Astrocyte (in vitro differentiated cells and primary cell): ENCODE measurements at regions not wholly inside any gene's neighbourhood (a gene's known extent, or its start where the extent isn't known, plus 50 kb on each side); places are given as distances from the start of the nearest gene placed in this dataset.
A peak's percentile ranks its signal among the peaks of the same experiment; 100 is the strongest.

Source experiments
- DNase-seq: peaks from one replicate; pipeline ENCODE4 v3.0.0-alpha.2; 2010; ENCODE audit warnings: low read depth
- FAIRE-seq: peaks from 2 replicates; lab custom pipeline; 2011; peaks lifted over from hg19 to GRCh38; lab: Jason Lieb, UNC
- H2AFZ ChIP-seq: 2 replicates; pipeline ENCODE4 v1.6.0; 2012; ENCODE audit warnings: low read depth, low read length, inconsistent platforms
- H3K27ac ChIP-seq: 2 replicates; pipeline ENCODE4 v1.5.1; 2011; ENCODE audit warnings: low read depth, low read length, inconsistent platforms
- H3K27me3 ChIP-seq: 2 replicates; pipeline ENCODE4 v1.6.0; 2011; ENCODE audit warnings: low read length, inconsistent platforms; ENCODE audit not compliant: insufficient read depth
- H3K36me3 ChIP-seq: 2 replicates; pipeline ENCODE4 v1.5.1; 2011; ENCODE audit warnings: low read length, inconsistent platforms; ENCODE audit not compliant: insufficient read depth
- H3K4me1 ChIP-seq: 2 replicates; pipeline ENCODE4 v1.5.1; 2011; ENCODE audit warnings: low read length, inconsistent platforms; ENCODE audit not compliant: insufficient read depth
- H3K4me2 ChIP-seq: 2 replicates; pipeline ENCODE4 v1.6.0; 2012; ENCODE audit warnings: low read length, inconsistent platforms
- H3K4me3 ChIP-seq: 2 replicates; pipeline ENCODE4 v1.5.1; 2011; ENCODE audit warnings: low read depth, mild to moderate bottlenecking, low read length, inconsistent platforms; ENCODE audit not compliant: insufficient read depth
- H3K79me2 ChIP-seq: 2 replicates; pipeline ENCODE4 v1.6.0; 2012; ENCODE audit warnings: mild to moderate bottlenecking, low read length, inconsistent platforms; ENCODE audit not compliant: insufficient read depth
- H3K9ac ChIP-seq: 2 replicates; pipeline ENCODE4 v1.6.0; 2012; ENCODE audit warnings: mild to moderate bottlenecking, low read length, inconsistent platforms
- H3K9me3 ChIP-seq: 2 replicates; pipeline ENCODE4 v1.5.1; 2012; ENCODE audit warnings: low read depth, mild to moderate bottlenecking, low read length, inconsistent platforms; ENCODE audit not compliant: insufficient read depth
- H4K20me1 ChIP-seq: 2 replicates; pipeline ENCODE4 v1.6.0; 2012; ENCODE audit warnings: low read length, inconsistent platforms; ENCODE audit not compliant: insufficient read depth
- H3K27ac Mint-ChIP-seq: one replicate; pipeline ENCODE4 v1.8.0; 2021; ENCODE audit warnings: mild to moderate bottlenecking, mixed read lengths; ENCODE audit not compliant: unreplicated experiment
- H3K27me3 Mint-ChIP-seq: one replicate; pipeline ENCODE4 v1.8.0; 2021; ENCODE audit warnings: low read depth, mixed read lengths; ENCODE audit not compliant: unreplicated experiment
- H3K36me3 Mint-ChIP-seq: one replicate; pipeline ENCODE4 v1.8.0; 2021; ENCODE audit warnings: low read depth, mixed read lengths; ENCODE audit not compliant: unreplicated experiment
- H3K4me1 Mint-ChIP-seq: one replicate; pipeline ENCODE4 v1.8.0; 2021; ENCODE audit warnings: low read depth, mixed read lengths; ENCODE audit not compliant: unreplicated experiment
- H3K4me3 Mint-ChIP-seq: one replicate; pipeline ENCODE4 v1.8.0; 2021; ENCODE audit warnings: mild to moderate bottlenecking, moderate library complexity, mixed read lengths; ENCODE audit not compliant: unreplicated experiment
- H3K9me3 Mint-ChIP-seq: one replicate; pipeline ENCODE4 v1.8.0; 2021; ENCODE audit warnings: mild to moderate bottlenecking, mixed read lengths; ENCODE audit not compliant: unreplicated experiment
- EZH2 ChIP-seq: IDR thresholded peaks from 2 replicates; pipeline ENCODE4 v1.6.1; 2012; ENCODE audit warnings: mild to moderate bottlenecking, low read length, inconsistent platforms; ENCODE audit not compliant: insufficient read depth
- TF ChIP-seq, protein P1 (sequence below): IDR thresholded peaks from 2 replicates; pipeline ENCODE4 v1.5.1; 2011; ENCODE audit warnings: low read depth, mild to moderate bottlenecking, inconsistent platforms, low read length, moderate library complexity; ENCODE audit not compliant: insufficient read depth

DNA sequence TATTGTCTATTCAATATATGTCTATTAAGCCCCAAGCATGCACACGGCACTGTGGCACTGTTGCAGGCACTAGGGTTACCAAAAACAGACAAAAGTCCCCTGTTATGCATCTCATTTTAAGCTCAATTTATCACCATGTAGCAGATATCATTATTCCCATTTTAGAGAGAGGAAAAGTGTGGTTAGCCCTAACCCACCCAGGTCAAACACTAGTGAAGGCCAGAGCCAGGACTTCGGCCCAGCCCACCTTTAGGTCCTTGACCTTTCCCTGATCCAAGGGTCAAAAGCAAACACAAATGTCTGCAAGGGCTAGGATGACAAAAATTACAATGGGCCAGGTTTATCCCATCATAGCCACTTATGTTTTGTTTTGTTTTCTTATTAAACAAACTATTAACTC lies 130.3 kb upstream of the NUDT7 start:
- Mint-ChIP-seq H3K9me3 (no peaks in the 10 kb centered on the region), H3K4me1 (peaks cover 2% of the 10 kb centered on the region), H3K4me3 (no peak overlapping the region), H3K27me3 (no peaks in the 10 kb centered on the region), H3K36me3 (no peaks in the 10 kb centered on the region), H3K27ac (no peak overlapping the region)
- TF ChIP-seq, protein P1, sequence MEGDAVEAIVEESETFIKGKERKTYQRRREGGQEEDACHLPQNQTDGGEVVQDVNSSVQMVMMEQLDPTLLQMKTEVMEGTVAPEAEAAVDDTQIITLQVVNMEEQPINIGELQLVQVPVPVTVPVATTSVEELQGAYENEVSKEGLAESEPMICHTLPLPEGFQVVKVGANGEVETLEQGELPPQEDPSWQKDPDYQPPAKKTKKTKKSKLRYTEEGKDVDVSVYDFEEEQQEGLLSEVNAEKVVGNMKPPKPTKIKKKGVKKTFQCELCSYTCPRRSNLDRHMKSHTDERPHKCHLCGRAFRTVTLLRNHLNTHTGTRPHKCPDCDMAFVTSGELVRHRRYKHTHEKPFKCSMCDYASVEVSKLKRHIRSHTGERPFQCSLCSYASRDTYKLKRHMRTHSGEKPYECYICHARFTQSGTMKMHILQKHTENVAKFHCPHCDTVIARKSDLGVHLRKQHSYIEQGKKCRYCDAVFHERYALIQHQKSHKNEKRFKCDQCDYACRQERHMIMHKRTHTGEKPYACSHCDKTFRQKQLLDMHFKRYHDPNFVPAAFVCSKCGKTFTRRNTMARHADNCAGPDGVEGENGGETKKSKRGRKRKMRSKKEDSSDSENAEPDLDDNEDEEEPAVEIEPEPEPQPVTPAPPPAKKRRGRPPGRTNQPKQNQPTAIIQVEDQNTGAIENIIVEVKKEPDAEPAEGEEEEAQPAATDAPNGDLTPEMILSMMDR, result no peak
- no peak for TF ChIP-seq EZH2
- DNase-seq (no peak), FAIRE-seq (no peak)
- Histone ChIP-seq H3K9ac (no peak overlapping the region), H3K79me2 (no peaks in the 10 kb centered on the region), H3K4me3 (no peak overlapping the region), H3K4me1 (peaks cover 23% of the 10 kb centered on the region), H4K20me1 (no peaks in the 10 kb centered on the region), H3K27me3 (no peaks in the 10 kb centered on the region), H2AFZ (no peak overlapping the region), H3K4me2 (no peak overlapping the region), H3K27ac (no peak overlapping the region), H3K36me3 (no peaks in the 10 kb centered on the region), H3K9me3 (no peaks in the 10 kb centered on the region)

DNA sequence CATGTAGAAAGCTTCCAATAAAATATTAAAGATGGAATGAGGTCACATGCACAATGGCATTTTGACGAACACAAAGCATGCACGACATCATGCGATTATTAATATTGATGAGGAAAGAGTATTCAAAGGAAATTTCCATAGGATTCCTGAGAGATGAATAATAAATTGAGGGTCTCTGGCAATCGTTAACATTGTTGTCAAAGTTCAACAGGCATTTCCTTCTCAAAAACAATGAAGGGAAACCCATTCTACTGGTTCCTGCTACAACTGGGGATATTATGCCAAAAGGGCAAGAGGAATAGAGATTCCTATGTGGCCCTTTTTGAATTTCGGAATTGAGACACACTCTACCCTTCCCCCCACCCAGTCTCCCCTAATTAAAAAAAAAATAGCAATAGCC lies 128.3 kb upstream of the NUDT7 start:
- DNase-seq, result no peak
- Histone ChIP-seq H3K4me3 (no peak overlapping the region), H3K79me2 (no peaks in the 10 kb centered on the region), H3K27ac (no peak overlapping the region), H3K27me3 (no peaks in the 10 kb centered on the region), H3K36me3 (no peaks in the 10 kb centered on the region), H3K9me3 (no peaks in the 10 kb centered on the region), H3K9ac (no peak overlapping the region), H4K20me1 (no peaks in the 10 kb centered on the region), H3K4me1 (peaks cover 20% of the 10 kb centered on the region), H2AFZ (no peak overlapping the region), H3K4me2 (no peak overlapping the region)
- H3K4me3 Mint-ChIP-seq, result no peak overlapping the region
- no peaks in the 10 kb centered on the region for H3K9me3 Mint-ChIP-seq
- peaks cover 2% of the 10 kb centered on the region for H3K4me1 Mint-ChIP-seq
- H3K36me3 Mint-ChIP-seq, result no peaks in the 10 kb centered on the region
- no peak for FAIRE-seq
- no peak overlapping the region for H3K27ac Mint-ChIP-seq
- TF ChIP-seq EZH2, result no peak
- TF ChIP-seq, protein P1, result no peak
- peaks cover 2% of the 10 kb centered on the region for H3K27me3 Mint-ChIP-seq

DNA sequence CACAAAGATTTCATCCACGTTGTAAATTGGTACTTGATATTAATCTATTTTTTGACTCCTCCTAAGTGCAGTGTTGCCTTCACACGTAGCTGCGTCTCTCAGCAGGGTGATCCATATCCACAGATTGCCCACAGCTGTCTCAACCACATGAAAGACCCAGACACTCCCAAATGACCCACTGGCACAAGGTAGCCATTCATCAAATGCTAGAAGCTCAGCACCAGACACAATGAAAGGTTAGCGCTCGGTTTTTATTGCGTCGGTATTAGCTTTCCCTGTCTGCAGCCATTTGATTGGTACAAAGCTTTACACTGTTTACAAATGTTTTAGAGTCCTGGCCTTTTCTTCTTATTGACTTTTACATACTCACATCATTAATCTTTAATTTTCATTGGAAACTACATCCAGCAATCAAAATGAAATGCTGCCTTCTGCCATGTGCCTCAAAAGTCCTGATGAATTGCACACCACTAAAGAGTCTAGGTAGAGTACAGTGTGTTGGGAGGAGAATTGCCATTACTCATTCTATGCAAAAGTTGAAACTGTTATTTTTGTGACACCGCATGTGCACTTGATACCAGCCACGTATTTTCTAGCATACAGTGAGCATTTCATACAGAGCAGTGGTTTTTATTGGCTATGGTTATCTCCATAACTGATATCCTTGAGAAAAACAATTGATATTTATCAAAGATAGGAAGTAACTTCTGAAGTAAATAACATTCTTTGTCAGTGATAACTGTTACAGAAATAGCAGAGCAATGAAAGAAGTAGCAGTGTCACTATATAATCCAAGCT lies 127.3 kb upstream of the NUDT7 start:
- H3K4me3 ChIP-seq, result no peak overlapping the region
- no peak overlapping the region for H3K4me2 ChIP-seq
- FAIRE-seq (no peak), DNase-seq (peak; percentile 79)
- H3K36me3 ChIP-seq, result no peaks in the 10 kb centered on the region
- H3K36me3 Mint-ChIP-seq, result no peaks in the 10 kb centered on the region
- H3K9ac ChIP-seq, result no peak overlapping the region
- no peaks in the 10 kb centered on the region for H3K27me3 ChIP-seq
- H3K9me3 Mint-ChIP-seq, result no peaks in the 10 kb centered on the region
- H3K4me1 Mint-ChIP-seq, result peaks cover 2% of the 10 kb centered on the region
- peaks cover 11% of the 10 kb centered on the region for H3K4me1 ChIP-seq
- no peak overlapping the region for H3K4me3 Mint-ChIP-seq
- H3K9me3 ChIP-seq, result no peaks in the 10 kb centered on the region
- no peaks in the 10 kb centered on the region for H4K20me1 ChIP-seq
- no peak overlapping the region for H3K27ac ChIP-seq
- H3K79me2 ChIP-seq, result no peaks in the 10 kb centered on the region
- TF ChIP-seq, protein P1, result no peak
- no peak for TF ChIP-seq EZH2
- peaks cover 2% of the 10 kb centered on the region for H3K27me3 Mint-ChIP-seq
- no peak overlapping the region for H3K27ac Mint-ChIP-seq
- H2AFZ ChIP-seq, result no peak overlapping the region
